ENCODE measurements at regions not wholly inside any gene's neighbourhood (a gene's known extent, or its start where the extent isn't known, plus 50 kb on each side); places are given as distances from the start of the nearest gene placed in this dataset.

DNA sequence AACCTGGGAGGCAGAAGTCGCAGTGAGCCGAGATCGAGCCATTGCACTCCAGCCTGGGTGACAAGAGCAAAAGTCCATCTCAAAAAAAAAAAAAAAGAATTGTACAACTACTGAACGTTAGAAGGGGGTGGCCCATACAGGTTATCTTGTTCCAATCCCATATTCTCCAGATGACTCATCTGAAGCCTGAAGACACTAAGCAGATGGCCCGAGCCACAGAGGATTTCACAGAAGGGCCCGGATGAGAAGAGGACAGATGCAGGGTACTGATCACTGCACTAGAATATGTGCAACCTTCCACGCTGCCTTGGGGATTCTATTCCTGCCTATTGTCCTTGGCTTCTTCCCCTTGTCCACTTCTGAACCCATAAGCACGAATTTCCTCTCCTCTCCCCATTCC is 70.9 kb upstream of the UBASH3B start:
- TF ChIP-seq TP53 (CRISPR knock-in tag; IDR thresholded peaks at IDR 0.05) = no peak
- TF ChIP-seq CTCF (IDR thresholded peaks at IDR 0.05) = no peak
- no peak for TF ChIP-seq NR3C1 (CRISPR knock-in tag; conservative IDR thresholded peaks at IDR 0.05; ENCODE audit: low read depth)
- no peak for TF ChIP-seq ETV6 (CRISPR knock-in tag; IDR thresholded peaks at IDR 0.05)
- no peak for TF ChIP-seq ZSCAN18 (CRISPR knock-in tag; IDR thresholded peaks at IDR 0.05)
- TF ChIP-seq, protein P1, sequence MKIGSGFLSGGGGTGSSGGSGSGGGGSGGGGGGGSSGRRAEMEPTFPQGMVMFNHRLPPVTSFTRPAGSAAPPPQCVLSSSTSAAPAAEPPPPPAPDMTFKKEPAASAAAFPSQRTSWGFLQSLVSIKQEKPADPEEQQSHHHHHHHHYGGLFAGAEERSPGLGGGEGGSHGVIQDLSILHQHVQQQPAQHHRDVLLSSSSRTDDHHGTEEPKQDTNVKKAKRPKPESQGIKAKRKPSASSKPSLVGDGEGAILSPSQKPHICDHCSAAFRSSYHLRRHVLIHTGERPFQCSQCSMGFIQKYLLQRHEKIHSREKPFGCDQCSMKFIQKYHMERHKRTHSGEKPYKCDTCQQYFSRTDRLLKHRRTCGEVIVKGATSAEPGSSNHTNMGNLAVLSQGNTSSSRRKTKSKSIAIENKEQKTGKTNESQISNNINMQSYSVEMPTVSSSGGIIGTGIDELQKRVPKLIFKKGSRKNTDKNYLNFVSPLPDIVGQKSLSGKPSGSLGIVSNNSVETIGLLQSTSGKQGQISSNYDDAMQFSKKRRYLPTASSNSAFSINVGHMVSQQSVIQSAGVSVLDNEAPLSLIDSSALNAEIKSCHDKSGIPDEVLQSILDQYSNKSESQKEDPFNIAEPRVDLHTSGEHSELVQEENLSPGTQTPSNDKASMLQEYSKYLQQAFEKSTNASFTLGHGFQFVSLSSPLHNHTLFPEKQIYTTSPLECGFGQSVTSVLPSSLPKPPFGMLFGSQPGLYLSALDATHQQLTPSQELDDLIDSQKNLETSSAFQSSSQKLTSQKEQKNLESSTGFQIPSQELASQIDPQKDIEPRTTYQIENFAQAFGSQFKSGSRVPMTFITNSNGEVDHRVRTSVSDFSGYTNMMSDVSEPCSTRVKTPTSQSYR (CRISPR knock-in tag; IDR thresholded peaks at IDR 0.05) = no peak
- TF ChIP-seq SMAD4 (CRISPR knock-in tag; IDR thresholded peaks at IDR 0.05) = no peak
- no peak for TF ChIP-seq ATF1 (CRISPR knock-in tag; IDR thresholded peaks at IDR 0.05)
- TF ChIP-seq CREM (CRISPR knock-in tag; IDR thresholded peaks at IDR 0.05) = no peak
- TF ChIP-seq NFATC4 (CRISPR knock-in tag; IDR thresholded peaks at IDR 0.05) = no peak
- no peak for TF ChIP-seq NFYB (CRISPR knock-in tag; conservative IDR thresholded peaks at IDR 0.05; ENCODE audit: low read depth)
- TF ChIP-seq, protein P2, sequence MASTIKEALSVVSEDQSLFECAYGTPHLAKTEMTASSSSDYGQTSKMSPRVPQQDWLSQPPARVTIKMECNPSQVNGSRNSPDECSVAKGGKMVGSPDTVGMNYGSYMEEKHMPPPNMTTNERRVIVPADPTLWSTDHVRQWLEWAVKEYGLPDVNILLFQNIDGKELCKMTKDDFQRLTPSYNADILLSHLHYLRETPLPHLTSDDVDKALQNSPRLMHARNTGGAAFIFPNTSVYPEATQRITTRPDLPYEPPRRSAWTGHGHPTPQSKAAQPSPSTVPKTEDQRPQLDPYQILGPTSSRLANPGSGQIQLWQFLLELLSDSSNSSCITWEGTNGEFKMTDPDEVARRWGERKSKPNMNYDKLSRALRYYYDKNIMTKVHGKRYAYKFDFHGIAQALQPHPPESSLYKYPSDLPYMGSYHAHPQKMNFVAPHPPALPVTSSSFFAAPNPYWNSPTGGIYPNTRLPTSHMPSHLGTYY (CRISPR knock-in tag; IDR thresholded peaks at IDR 0.05) = no peak
- no peak for TF ChIP-seq SP1 (CRISPR knock-in tag; conservative IDR thresholded peaks at IDR 0.05)
- no peak for TF ChIP-seq JAZF1 (CRISPR knock-in tag; IDR thresholded peaks at IDR 0.05)

Measured in WTC11 (cell line).